ENCODE measurements at regions not wholly inside any gene's neighbourhood (a gene's known extent, or its start where the extent isn't known, plus 50 kb on each side); places are given as distances from the start of the nearest gene placed in this dataset.

DNA sequence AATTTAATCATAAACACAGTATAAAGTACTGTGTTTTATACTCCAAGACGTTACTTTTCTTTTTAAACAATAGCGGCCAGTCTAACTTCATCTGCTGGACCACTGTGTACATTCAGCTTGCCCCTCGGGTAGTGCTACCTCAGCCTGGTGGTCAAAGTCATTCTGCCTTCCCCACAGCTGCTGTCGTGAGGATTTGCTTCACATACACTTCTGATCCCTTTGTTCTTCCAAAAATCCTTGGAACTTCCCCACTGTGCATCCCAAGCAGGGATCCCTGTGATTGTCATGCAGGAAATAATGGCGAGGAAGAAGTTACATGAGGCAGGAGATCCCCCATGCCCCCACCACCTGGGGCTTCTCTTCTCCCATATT, 234.9 kb upstream of the STARD13 start:
- DNase-seq = no peak

DNA sequence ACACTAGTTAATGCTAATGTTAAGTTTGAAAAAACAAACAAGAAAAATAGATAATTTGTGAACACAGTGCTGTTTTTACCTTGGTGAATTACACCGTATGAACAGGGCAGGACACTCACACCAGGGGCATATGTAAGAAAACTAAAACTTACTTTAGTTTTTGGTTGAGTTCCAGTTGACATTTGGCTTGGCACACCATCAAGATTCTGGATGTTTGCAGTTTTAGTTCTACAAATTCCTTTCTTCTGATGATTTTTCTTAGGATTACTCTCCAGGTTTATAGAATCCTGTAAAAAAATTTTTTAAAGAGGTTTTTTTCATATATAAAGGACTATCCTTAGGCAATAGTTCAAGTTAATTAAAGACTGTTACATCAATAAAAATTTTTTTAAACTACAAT, 238.5 kb upstream of the STARD13 start:
- DNase-seq = peak; percentile 83

DNA sequence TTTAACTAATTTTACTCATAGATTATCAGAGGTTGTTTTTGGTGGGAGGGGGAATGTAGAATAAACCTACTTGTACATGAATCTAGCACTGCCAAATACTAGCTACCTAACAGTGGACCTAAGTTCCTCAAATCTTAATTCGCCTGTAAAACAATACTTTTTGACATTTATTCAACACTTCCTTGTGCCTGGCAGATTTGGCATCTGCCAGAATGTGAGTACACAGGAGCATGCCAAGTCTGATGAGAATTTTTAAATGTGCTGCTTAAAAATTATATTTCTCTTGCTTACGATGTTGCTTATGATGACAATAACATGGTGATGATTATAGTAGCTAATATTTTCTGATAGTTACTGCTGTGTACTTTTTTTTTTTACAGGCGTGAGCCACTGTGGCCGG, 240.2 kb upstream of the STARD13 start:
- no peak for DNase-seq

DNA sequence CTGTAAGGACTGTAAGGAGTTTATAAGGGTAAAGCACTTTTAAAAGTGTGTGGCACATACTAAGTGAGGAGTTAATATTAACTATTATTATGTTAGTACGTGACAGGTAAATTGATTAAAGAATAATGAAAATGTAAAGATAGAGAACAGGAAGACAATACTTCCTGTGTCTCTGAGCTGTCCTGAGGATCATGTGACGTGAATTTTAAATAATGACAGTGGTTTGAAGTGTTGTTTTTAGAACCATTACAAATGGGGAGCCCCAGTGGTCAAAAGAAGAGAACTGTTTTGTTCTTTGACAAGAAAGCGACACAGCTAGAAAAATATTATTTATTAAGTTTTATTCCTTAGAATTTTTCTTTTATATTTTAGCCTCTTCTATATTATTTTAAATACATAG, 241.2 kb upstream of the STARD13 start:
- DNase-seq = no peak

DNA sequence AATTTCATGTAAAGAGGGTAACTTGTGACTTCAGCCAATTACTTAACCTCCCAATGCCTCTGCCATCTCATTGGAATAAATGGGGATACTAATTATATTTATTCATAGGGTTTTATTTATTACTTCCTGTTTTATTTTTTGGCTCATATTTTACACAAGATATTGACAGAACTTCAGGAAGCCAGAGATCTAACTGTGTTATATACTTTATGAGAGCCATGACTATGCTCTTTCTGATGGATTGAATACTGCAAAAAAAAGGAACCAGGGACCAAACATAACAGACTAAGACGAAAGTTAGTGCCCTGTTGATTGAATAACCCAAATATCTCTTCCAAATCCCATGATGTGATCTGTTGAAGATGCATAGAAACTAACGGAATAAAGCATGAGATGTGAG, 243.3 kb upstream of the STARD13 start:
- DNase-seq = no peak

GRCh38 chr13:33531484-33531883, 245.9 kb upstream of the STARD13 start:
- DNase-seq = no peak

DNA sequence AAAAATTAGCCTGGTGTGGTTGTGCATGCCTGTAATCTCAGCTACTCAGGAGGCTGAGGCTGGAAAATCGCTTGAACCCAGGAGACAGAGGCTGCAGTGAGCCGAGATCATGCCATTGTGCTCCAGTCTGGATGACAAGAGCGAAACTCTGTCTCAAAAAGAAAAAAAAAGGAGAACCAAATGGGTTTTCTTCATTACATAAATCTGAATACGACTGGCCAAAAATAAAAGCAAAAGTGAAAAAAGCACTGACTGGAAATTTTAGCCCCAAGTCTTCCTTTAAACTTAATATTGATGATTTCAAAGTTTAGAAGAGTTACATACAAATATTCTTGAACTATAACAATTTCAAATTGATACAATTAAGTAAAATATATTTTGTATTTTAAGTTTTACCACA, 249.5 kb upstream of the STARD13 start:
- no peak for DNase-seq

- no peak for DNase-seq
Observed at GRCh38 chr13:33536601-33537000, 251.0 kb upstream of the STARD13 start.

- peak; percentile 88 for DNase-seq
Observed at GRCh38 chr13:33537026-33537425, 251.5 kb upstream of the STARD13 start.

DNA sequence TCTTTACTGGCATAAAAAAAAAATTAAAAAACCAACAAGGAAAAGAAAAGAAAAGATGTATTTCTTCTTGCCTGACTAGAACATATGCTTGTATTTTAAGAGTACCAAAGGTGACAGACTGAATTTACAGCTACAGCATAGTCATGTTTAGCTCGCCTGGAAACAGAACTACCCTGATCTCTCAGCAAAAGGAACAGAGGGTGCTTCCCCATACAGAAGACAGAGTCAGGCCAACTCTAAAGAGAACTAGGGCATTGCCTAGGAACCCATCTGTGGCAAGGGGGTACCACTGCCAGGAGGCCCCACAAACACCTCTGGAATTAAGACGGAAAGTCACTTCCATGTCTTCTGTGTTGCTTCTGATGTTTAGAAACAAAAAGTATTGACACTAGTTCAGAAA, 252.1 kb upstream of the STARD13 start:
- DNase-seq = no peak

- no peak for DNase-seq
Observed at GRCh38 chr13:33541456-33541855, 255.9 kb upstream of the STARD13 start.

GRCh38 chr13:33541962-33542308, 256.4 kb upstream of the STARD13 start:
- no peak for DNase-seq

- peak; percentile 99 for DNase-seq
Observed at GRCh38 chr13:33542309-33543088, 256.9 kb upstream of the STARD13 start.

- no peak for DNase-seq
Observed at GRCh38 chr13:33543089-33543459, 257.5 kb upstream of the STARD13 start.

- peak; percentile 29 for DNase-seq
Observed at GRCh38 chr13:33543631-33544265, 258.2 kb upstream of the STARD13 start.

DNA sequence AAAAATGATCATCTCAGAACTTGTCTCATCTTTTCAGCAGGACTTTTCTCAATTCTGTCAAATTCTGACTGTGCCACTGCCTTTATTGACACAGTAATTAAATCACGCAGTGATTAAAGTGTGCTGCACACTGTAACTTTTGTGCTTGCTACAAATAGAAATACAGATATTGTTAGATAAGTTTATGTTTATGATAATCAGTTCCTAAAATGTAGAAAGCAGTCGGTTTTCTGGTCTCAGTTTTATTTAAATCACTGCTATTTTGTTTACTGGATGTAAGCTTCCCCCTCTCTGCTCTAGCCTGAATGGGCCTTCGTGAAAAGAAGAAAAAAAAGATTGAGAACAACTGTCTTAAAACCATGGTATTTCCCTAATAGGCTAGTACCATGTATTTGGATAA, 258.8 kb upstream of the STARD13 start:
- DNase-seq = no peak

- DNase-seq = no peak
Observed at GRCh38 chr13:33545492-33545891, 259.9 kb upstream of the STARD13 start.

DNA sequence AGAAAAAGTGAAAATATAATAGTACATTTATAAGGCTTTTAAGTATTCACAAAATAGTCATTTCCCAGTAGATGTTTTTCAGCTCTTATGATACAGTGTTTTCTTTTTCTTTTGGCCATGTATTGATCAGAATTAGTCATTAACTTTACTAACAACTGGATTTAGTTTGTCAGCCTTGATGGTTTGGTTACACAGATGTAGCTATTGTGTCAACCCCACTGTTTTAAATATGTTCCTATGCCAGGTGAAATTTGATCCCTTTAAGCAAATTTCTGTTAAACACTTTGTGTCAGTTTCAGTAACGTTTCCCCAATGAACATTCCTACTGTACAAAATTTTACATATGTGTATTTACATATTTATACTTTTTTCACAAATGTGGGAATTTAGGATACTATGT, 261.5 kb upstream of the STARD13 start:
- peak; percentile 37 for DNase-seq

DNA sequence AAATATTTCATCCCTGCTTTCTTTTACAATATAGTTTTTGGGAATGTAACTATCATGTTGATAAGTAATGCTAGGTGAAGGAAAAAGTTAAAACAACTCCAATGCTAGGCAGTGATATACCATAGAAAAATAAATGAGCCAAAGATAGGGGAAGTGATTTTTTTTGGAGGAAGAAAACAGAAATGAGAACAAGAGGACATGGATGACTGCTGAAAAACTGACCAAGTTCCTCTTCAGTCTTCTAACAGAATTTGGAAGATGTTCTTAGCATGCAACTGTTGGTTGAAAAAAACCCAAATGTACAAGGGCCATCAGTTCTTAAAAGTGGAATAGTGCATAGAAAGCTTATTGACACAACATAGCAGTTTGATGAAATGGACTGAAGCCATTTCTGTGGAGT, 262.5 kb upstream of the STARD13 start:
- no peak for DNase-seq

GRCh38 chr13:33550276-33550675, 264.7 kb upstream of the STARD13 start:
- no peak for DNase-seq

DNA sequence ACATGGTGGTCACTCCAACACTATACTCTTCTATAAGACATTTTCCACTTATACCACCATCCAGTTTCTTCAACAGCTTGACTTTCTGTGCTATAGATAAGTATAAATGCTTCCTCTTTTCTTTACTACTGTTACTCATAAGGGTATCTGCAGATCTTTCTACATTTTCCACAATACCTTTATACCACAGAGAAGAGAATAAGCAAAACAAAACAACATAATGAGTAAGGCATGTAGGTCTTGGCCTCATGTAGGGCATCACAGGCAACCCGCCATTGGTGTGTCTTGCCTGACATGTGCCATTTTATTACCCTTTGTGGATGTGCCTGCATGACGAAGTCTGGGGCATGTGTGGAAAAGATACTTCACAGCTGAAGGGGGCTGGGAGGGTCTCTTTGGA, 265.3 kb upstream of the STARD13 start:
- DNase-seq = no peak

GRCh38 chr13:33554919-33555791, 262.8 kb upstream of the RFC3 start:
- no peak for DNase-seq

DNA sequence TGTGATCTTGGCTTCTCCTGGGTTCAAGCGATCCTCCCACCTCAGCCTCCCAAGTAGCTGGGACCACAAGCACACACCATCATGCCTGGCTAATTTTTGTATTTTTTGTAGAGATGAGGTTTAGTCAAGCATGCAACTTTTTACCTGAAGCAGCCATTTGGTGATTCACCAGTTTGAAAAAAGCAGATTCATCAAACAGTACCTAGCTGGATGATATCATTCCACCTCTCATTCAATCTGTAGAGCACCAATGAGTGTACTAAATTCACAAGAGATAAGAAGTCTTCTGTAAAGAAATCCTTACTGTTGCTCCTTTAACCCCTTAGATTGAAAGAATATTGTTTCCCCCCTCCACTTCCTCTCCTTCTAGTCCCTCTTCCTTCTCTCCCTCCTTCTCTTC, 261.1 kb upstream of the RFC3 start:
- DNase-seq = no peak

GRCh38 chr13:33560726-33561125, 257.2 kb upstream of the RFC3 start:
- DNase-seq = no peak

All from HCEC 1CT (cell line).